ENCODE measurements at regions not wholly inside any gene's neighbourhood (a gene's known extent, or its start where the extent isn't known, plus 50 kb on each side); places are given as distances from the start of the nearest gene placed in this dataset.

DNA sequence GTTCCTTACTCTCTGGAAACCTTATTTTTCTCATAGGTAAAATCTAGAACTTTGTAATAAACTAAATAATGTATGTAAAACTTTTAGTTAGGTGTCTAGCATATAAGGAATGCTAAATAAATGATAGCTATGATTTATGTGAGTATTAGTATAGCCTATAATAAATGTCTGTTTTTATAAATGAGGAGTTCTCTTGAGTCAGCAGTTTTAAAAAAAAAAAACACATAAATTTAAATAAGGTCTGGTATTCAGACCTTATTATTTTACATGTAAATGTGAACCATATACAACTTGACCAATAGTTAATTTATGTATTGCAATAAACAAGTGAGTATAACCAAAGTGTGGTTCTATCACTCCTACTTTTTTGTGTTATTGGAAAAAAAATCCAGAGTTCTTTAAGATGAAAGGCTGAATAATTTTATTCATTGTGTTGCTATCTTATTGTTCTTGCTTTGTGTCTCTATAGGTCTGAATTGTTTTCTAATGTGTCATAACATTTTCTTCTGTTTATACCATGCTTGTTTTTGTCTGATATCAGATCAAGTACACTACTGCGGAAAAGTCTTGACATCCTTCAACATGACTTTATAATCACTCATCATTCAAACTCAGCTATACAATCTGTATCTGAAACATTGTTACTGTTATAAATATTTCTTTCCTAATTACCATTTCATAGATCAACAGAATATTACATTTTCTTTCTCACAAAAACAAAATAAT is 115.7 kb downstream of the RASSF9 start:
- Mint-ChIP-seq H3K27ac (no peak overlapping the region), H3K9me3 (peaks cover 14% of the 10 kb centered on the region), H3K27me3 (no peaks in the 10 kb centered on the region), H3K36me3 (ENCODE audit: low read depth) (no peaks in the 10 kb centered on the region), H3K4me1 (no peaks in the 10 kb centered on the region), H3K4me3 (no peak overlapping the region)
- ChIA-PET POLR2A (no interaction called here), CTCF (no interaction called here)
- no peak for DNase-seq

DNA sequence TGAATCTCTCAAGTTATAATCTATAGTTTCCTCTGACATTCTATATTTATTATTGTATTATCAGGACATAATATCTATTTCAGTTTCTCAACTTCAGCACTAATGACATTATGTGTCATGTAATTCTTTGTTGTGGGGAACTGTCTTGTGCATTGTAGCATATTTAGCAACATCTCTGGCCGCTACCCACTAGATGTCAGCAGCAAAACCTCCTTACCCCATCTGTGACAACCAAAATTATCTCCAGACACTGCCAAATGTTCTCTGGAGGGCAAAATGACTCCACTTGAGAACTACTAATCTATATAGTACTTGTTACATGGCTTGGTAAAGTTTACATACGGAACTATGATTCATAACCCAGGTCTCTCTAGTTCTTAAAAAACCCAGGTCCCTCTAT is 110.2 kb downstream of the RASSF9 start:
- Mint-ChIP-seq H3K9me3 (no peaks in the 10 kb centered on the region), H3K27ac (no peak overlapping the region), H3K27me3 (no peaks in the 10 kb centered on the region), H3K4me1 (no peaks in the 10 kb centered on the region), H3K36me3 (ENCODE audit: low read depth) (no peaks in the 10 kb centered on the region), H3K4me3 (no peak overlapping the region)
- no peak for DNase-seq
- ChIA-PET CTCF (no interaction called here), POLR2A (no interaction called here)

DNA sequence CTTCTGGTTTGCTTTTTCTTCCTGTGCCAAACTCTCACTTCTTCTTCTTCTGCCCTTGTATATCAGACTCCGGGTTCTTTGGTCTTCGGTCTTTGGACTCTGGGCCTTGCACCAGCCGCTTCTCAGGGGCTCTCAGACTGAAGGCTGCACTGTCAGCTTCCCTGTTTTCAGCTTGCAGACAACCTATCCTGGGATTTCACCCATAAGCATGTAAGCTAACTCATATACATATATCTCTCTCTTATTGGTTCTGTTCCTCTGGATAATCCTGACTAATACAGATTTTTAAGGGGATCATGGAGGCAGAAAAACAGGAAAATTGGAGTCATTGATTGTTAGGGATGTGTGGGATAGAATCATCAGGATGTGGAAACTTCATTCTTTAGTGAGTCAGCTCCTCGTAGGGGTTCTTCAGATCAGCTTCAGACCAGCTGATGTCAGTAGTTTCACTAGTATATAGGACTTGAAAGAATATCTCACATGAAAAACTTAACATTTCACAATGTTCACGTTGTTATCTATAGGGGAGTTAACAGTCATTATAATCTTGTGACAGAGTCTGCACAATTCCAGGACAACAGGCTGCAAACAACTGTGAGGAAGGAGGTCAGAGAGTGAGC is 102.9 kb downstream of the RASSF9 start:
- Mint-ChIP-seq H3K27me3 (no peaks in the 10 kb centered on the region), H3K36me3 (ENCODE audit: low read depth) (no peaks in the 10 kb centered on the region), H3K4me1 (no peaks in the 10 kb centered on the region), H3K4me3 (no peak overlapping the region), H3K9me3 (no peaks in the 10 kb centered on the region), H3K27ac (no peak overlapping the region)
- ChIA-PET POLR2A (no interaction called here), CTCF (no interaction called here)
- no peak for DNase-seq

DNA sequence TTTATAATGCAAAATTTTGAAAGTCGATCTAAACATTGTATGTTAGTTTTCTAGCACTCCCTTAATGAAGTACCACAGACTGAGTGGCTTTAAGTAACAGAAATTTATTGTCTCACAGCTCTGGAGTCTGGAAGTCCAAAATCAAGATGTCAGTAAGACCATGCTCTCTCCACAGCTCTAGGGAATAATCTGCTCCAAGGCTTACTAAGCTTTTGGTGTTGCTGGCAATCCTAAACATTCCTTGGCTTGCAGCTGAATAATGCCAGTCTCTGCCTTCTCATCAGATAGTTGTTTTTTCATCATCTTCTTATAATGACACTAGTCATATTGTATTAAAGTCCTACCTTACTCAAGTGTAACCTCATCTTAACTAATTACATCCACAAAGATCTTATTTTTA is 102.2 kb downstream of the RASSF9 start:
- H3K4me3 Mint-ChIP-seq = no peak overlapping the region
- CTCF ChIA-PET = no interaction called here
- H3K27me3 Mint-ChIP-seq = no peaks in the 10 kb centered on the region
- no peaks in the 10 kb centered on the region for H3K9me3 Mint-ChIP-seq
- POLR2A ChIA-PET = no interaction called here
- no peaks in the 10 kb centered on the region for H3K36me3 Mint-ChIP-seq (ENCODE audit: low read depth)
- no peak for DNase-seq
- no peak overlapping the region for H3K27ac Mint-ChIP-seq
- no peaks in the 10 kb centered on the region for H3K4me1 Mint-ChIP-seq

DNA sequence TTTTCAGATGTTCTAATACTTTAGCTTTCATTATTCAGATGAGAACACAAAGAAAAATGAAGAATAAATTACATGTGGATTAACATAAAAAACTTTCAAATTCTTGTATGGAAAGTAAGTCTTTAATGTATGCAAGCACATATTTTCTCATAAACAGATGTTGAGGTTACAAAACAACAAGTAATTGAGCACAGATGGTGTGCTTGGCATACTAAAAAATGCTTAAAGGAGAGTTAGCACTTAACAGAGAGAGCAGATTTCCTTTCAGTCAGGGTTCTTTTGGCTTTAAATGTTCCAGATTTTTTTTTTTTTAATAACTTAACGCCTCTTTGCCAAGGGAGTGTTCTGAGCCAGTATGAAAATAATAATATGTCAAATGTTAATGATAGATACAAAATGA is 96.0 kb downstream of the RASSF9 start:
- ChIA-PET CTCF (no interaction called here), POLR2A (no interaction called here)
- no peaks in the 10 kb centered on the region for H3K9me3 Mint-ChIP-seq
- H3K4me3 Mint-ChIP-seq = no peak overlapping the region
- no peaks in the 10 kb centered on the region for H3K36me3 Mint-ChIP-seq (ENCODE audit: low read depth)
- DNase-seq = no peak
- no peak overlapping the region for H3K27ac Mint-ChIP-seq
- H3K4me1 Mint-ChIP-seq = no peaks in the 10 kb centered on the region
- H3K27me3 Mint-ChIP-seq = no peaks in the 10 kb centered on the region

DNA sequence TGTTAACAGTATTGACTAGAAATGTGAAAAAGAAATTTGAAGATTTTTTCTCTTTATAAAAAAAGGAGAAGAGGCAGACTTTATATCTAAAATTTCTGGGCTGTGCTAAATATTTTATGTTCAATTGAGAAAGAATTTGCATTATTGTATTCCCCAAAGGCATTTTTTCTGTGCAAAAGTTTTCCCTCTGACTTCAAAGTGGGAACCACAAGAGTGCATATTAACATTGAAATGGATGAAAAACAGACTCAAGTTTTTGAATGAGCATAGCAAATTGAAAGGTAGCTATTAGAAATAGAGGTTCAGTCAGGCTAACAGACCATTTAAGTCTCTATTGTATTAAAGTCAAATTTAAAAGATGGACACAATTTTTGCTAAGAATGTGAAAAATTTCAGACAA is 95.2 kb downstream of the RASSF9 start:
- no peak overlapping the region for H3K27ac Mint-ChIP-seq
- CTCF ChIA-PET = no interaction called here
- H3K4me1 Mint-ChIP-seq = no peaks in the 10 kb centered on the region
- H3K36me3 Mint-ChIP-seq (ENCODE audit: low read depth) = no peaks in the 10 kb centered on the region
- DNase-seq = no peak
- POLR2A ChIA-PET = no interaction called here
- H3K9me3 Mint-ChIP-seq = no peaks in the 10 kb centered on the region
- no peaks in the 10 kb centered on the region for H3K27me3 Mint-ChIP-seq
- no peak overlapping the region for H3K4me3 Mint-ChIP-seq

DNA sequence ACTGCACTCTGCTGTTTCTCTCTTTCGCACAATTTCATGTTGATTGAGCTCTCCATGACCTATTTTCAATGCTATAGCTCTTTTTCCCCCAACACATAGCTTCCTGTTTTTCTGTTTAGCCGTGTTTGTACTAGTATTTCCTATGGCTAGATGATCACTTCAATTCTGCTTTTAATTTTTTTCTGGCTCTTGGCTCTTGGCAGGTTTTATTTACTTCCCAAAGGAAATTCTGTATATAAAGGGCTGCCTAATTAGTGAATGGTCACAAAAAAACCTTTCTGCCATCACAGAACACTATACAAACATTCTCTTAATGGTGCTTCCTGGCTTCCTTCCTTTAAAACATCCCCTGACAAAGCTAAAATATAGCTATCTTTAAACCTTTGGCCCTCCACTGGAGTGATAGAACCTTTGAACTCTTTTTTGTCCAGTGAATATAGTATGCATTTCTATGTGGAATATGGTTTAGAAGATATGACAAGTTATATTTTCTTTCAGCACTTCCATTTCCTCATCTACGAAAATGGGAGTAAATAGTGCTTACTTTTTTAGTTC is 88.2 kb downstream of the RASSF9 start:
- Mint-ChIP-seq H3K4me3 (no peak overlapping the region), H3K4me1 (no peaks in the 10 kb centered on the region), H3K27me3 (no peaks in the 10 kb centered on the region), H3K36me3 (ENCODE audit: low read depth) (no peaks in the 10 kb centered on the region), H3K27ac (no peak overlapping the region), H3K9me3 (peaks cover 2% of the 10 kb centered on the region)
- DNase-seq = no peak
- ChIA-PET POLR2A (no interaction called here), CTCF (no interaction called here)

All from activated CD4-positive, alpha-beta memory T cell treated with anti-CD3 and anti-CD28 coated beads, Interleukin-2, amount 10 ng/mL, durations not matched to agents 7 days and 5 days (primary cell).